OCI-LY7 (cell line): ENCODE measurements at regions not wholly inside any gene's neighbourhood (a gene's known extent, or its start where the extent isn't known, plus 50 kb on each side); places are given as distances from the start of the nearest gene placed in this dataset.
"Not testable (repeated sequence)": the region's sequence is repeated elsewhere in the genome, so short reads cannot be mapped to it uniquely, and the experiment has no call there.

Source experiments
- EZH2phosphoT487 ChIP-seq: fragments of 200-600 bp; sonication (generic); IDR thresholded peaks from 2 replicates; pipeline ENCODE4 v1.6.1; 2018; ENCODE audit warnings: low read depth, borderline replicate concordance, mild to moderate bottlenecking, mixed run types, antibody characterized with exemption, low read length, moderate library complexity, mixed read lengths
- TF ChIP-seq, protein P1 (sequence below): fragments of 200-600 bp; sonication (generic); conservative IDR thresholded peaks from 2 replicates; pipeline ENCODE4 v1.5.1; 2014; ENCODE audit warnings: mild to moderate bottlenecking, antibody characterized with exemption, low read length, moderate library complexity, mixed read lengths

DNA sequence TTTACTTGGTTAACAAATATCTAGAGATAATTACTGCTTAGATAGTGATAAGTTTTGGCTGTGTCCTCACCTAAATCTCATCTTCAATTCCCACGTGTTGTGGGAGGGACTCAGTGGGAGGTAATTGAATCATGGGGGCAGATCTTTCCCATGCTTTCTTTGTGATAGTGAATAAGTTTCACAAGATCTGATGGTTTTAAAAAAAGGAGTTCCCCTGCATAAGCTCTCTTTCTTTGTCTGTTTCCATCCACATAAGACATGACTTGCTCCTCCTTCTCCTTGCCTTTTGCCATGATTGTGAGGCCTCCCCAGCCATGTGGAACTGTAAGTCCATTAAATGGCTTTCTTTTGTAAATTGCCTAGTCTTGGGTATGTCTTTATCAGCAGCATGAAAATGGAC lies 266.0 kb upstream of the ANKRD50 start:
- TF ChIP-seq, protein P1, sequence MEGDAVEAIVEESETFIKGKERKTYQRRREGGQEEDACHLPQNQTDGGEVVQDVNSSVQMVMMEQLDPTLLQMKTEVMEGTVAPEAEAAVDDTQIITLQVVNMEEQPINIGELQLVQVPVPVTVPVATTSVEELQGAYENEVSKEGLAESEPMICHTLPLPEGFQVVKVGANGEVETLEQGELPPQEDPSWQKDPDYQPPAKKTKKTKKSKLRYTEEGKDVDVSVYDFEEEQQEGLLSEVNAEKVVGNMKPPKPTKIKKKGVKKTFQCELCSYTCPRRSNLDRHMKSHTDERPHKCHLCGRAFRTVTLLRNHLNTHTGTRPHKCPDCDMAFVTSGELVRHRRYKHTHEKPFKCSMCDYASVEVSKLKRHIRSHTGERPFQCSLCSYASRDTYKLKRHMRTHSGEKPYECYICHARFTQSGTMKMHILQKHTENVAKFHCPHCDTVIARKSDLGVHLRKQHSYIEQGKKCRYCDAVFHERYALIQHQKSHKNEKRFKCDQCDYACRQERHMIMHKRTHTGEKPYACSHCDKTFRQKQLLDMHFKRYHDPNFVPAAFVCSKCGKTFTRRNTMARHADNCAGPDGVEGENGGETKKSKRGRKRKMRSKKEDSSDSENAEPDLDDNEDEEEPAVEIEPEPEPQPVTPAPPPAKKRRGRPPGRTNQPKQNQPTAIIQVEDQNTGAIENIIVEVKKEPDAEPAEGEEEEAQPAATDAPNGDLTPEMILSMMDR: not testable (repeated sequence)
- TF ChIP-seq EZH2phosphoT487: not testable (repeated sequence)
